ENCODE measurements at regions not wholly inside any gene's neighbourhood (a gene's known extent, or its start where the extent isn't known, plus 50 kb on each side); places are given as distances from the start of the nearest gene placed in this dataset.

DNA sequence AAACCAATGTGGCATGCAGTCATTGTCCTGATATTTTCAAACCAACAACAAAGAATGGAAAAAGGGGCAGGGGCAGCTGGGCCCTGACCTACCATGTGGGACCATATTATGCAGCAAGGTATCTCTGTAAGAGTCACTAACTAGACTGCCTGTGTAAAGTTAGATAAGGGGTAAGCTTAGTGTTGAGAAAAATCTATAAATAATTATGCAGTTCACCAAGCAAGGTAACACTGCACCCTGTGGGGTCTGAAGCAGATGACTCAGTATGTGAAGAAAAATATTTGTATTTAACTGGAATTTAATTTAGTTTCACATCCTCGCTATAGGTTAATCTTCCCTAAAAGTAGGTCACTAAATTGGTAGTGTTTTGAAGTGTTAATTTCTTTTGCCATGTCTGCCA, 99.3 kb downstream of the PPP1R3A start:
- TF ChIP-seq, protein P1, sequence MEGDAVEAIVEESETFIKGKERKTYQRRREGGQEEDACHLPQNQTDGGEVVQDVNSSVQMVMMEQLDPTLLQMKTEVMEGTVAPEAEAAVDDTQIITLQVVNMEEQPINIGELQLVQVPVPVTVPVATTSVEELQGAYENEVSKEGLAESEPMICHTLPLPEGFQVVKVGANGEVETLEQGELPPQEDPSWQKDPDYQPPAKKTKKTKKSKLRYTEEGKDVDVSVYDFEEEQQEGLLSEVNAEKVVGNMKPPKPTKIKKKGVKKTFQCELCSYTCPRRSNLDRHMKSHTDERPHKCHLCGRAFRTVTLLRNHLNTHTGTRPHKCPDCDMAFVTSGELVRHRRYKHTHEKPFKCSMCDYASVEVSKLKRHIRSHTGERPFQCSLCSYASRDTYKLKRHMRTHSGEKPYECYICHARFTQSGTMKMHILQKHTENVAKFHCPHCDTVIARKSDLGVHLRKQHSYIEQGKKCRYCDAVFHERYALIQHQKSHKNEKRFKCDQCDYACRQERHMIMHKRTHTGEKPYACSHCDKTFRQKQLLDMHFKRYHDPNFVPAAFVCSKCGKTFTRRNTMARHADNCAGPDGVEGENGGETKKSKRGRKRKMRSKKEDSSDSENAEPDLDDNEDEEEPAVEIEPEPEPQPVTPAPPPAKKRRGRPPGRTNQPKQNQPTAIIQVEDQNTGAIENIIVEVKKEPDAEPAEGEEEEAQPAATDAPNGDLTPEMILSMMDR (IDR thresholded peaks at IDR 0.05) = no peak
- no peak for TF ChIP-seq EP300 (IDR thresholded peaks at IDR 0.05)
